Fibroblast of skin of right quadriceps (primary cell): ENCODE measurements at regions not wholly inside any gene's neighbourhood (a gene's known extent, or its start where the extent isn't known, plus 50 kb on each side); places are given as distances from the start of the nearest gene placed in this dataset.

ENCODE experiments used
- DNase-seq: peaks from one replicate; pipeline ENCODE4 v3.0.0-alpha.2; 2013

DNA sequence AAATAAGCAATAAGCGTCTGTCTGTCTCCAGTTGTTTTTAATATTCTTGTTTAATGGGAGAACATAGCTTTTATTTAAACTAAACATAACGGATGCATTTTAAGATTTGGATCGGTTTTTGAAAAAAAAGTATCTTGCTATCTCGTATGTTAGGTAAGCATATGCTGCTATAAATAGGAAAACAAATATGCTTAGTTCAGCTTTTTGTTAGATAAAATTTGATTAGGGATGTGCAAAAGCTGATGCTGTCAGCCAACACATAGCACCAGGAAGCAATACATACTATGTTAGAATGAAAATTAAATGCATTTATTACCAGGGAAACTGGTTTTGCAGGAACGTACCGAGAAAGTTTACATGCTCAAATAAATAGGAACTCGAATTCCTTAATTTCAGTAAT, 843.1 kb upstream of the WWC1 start:
- no peak for DNase-seq

DNA sequence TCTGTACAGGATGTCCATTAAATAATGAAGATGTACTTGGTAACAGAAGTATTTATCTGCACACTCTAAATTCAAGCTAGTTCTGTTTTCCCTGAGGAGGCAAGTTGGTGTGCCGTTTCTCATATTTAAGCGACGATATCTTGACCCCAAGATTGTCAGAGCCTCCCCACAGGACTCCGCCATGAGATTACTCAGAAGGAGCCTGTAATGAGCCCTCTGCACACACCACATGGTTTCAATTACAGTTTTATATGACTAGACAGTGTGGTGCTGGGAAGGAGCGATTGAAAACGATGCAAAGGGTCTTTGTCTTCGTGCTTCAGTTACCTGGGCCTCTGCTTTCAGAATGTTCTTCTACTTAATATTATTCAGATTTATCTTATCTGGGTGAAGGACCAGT, 840.4 kb upstream of the WWC1 start:
- peak; percentile 92 for DNase-seq

- DNase-seq: peak; percentile 85
These were observed 839.3 kb upstream of the WWC1 start for GRCh38 chr5:167452136-167452535.

DNA sequence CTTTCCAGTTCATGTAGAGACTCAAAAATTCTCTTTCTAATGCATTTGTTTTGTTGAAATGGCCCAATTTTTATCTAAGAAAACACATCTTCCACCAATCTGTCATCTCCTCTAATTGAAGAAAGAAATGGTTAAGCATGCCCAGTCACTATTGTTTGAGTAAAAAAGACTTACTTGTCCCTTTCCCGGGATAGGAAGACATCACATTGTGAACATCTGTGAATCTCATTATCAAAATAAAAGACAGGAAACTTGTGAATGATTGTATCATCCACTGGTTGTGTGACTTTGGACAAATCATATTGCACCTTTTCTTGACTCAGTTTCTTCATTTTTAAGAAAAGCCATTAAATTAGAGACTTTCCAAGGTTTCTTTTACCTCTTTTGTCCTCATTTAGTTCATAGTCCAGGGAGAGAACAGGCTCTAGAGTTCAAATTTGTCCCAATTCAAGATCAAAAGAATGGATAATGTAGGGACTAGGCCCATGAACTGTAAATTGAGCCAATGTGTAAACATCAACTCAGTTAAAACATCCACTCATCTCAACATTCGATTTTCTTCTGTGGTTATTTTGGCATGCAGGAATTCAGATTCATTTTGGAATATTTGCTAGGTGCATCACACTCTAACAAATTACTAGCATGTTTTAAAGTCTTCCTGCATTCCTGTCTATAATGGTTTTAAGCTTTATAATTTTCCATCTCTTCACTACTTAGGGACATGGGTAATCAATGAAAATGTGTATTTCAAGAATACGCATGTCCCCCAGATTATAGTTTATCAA, 838.0 kb upstream of the WWC1 start:
- peak; percentile 83 for DNase-seq

DNA sequence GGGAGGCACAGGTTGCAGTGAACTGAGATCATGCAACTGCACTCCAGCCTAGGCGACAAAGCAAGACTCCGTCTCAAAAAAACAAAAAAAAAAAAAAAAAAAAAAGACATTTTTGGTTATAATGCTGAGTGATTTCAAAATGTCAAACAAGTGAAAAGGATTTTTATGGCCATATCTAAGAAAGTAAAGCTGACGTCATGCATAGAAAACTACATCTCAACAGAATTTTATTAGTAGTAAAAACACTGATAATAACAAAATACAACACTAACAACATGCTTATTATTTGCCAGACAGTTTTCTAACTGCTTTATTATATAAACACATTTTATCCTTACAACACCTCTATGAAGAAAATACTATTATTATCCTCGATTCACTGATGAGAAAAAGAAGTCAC, 833.0 kb upstream of the WWC1 start:
- DNase-seq: no peak

- DNase-seq: peak; percentile 45
These were observed 830.9 kb upstream of the WWC1 start for GRCh38 chr5:167460449-167461020.

- DNase-seq: no peak
These were observed 827.5 kb upstream of the WWC1 start for GRCh38 chr5:167463939-167464338.

DNA sequence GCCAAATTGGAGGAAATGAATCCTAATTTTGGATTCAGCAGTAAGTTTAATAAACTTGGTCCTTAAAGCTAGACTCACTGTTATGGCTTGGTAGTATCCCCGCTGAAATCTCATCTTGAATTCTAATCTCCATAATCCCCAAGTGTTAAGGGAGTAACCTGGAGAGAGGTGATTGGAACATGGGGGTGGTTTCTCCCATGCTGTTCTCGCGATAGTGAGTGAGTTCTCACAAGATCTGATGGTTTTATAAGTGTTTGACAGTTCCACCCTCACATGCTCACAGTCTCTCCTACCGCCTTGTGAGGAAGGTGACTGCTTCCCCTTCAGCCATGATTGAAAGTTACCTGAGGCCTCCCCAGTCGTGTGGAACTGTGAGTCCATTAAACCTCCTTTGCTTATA, 824.5 kb upstream of the WWC1 start:
- no peak for DNase-seq

GRCh38 chr5:167472566-167473108, 818.8 kb upstream of the WWC1 start:
- DNase-seq: peak; percentile 10

DNA sequence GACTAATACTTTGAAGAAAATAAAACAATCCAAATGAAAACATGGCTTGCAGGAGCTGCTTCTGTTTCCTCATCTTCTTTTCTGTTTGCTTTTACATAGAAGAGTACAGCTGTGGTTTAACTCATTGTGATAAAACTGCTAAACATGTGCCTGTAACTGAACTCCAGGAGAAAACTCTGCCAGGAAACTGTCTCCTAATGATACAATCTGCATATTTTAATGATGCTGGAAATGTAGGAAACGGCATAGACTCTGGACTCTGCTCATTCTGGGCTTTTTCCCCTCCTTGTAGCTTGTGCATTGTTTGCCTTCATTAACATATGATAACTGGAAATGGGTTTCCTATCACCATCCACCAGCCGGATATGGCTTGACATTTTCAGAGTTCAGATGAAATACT, 813.3 kb upstream of the WWC1 start:
- peak; percentile 66 for DNase-seq

DNA sequence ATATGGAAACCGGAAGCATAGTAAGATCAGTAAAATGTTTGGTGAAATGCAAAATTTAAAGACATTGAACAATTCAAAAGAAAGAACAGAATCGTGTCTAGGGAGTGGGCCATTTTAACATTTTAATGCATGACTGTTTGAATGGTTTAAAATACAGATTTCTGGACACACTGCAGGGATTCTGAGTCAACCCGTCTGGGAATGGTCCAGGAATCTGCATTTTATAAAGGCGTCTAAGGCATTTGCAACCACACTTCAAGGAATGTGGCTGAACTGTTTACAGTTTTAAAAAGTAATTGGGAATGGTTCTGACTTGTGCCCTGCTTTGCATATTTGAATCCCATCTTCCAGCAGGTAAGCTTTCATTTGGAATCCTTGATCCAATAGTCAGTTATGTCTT, 811.7 kb upstream of the WWC1 start:
- peak; percentile 51 for DNase-seq

- no peak for DNase-seq
These were observed 810.1 kb upstream of the WWC1 start for GRCh38 chr5:167481345-167481744.

DNA sequence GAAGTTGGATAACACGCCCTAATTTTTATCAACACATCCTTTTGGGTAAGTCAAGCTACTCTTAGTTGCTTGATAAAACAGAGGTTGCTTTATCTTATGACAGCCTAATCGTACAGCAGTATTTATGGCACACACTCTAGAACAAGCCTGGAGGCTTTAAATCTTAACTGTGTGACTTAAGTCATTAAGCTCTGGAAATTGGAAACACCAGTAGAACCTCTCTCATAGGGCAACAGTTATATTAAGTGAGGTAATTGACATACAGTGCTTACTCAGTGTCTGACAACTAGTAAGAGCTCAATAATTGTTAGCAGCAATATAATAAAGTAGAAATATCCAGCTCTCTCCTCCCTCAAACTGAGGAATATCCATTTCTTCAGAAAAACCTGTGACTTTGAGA, 808.9 kb upstream of the WWC1 start:
- DNase-seq: no peak

- peak; percentile 62 for DNase-seq
These were observed 806.2 kb upstream of the WWC1 start for GRCh38 chr5:167485061-167485774.

DNA sequence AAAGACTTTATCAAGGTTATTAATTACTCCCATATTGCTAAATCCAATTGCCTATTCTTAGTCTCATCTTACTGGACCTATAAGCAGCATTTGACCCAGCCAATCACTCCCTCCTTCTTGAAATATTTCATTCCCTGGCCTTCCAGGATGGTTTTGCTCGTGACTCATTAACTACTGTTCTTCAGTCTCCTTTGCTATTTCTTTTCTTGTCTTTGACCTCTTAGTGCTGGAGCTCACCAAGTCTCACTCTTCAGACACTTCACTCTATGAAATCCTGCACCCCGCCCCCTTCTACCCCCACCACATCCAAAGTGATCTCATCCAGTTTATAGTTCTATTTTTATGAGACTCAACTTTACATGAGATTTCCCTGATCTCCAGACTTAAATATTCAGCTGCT, 803.1 kb upstream of the WWC1 start:
- DNase-seq: peak; percentile 73

- peak; percentile 53 for DNase-seq
These were observed 802.2 kb upstream of the WWC1 start for GRCh38 chr5:167489202-167489601.

DNA sequence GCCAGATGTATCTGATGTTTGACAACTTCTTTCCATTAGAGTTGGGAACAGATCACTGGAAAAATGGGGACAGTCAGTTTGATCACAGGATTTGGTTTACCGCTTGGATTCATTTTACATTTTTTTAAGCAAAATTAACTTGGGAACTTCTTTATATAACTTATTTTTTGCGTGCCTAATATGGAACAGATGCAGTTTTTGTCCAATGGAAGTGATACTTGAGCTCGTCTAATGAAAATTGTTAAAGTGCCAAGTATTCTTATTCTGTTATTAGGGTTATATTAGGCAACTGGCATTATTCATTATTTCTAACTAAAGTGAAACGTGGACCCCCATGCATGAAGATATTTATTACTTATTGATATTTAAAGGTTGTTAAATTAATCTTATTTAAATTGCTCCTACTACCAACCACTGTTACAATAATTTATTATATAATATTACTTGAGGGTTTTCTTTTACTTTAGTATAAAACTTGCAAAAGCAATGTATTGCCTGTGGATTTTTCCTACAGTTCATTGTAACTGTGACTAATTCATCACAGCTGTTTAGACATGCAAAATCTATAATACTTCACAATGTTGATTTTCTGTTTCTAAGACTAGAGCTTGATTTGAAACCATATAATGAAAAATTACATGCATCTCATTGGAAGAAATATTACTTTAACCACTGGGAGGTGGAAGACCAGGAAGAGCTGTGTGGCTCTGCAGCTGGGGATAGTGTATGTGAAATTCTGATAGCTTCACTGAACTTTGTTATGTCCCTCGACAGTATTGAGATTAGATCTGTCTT, 787.3 kb upstream of the WWC1 start:
- no peak for DNase-seq

- no peak for DNase-seq
These were observed 783.8 kb upstream of the WWC1 start for GRCh38 chr5:167507463-167508233.

DNA sequence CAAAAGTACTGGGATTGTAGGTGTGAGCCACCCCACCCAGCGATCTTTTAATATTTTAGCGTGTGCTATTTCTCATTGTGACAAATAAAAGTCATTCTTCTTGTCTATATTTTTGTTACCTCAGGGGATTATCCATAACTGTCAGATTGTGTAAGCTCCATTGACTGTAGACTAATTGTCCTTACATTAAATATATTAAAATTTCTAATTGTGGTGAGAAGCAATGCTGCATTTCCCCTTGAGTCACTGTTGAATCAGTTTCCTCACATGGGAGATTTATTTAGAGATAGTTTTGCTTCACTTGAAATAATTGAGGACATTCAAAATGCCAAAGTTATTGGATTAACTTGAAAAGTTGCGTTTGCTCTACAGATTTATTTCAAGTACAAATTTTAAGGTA, 782.4 kb upstream of the WWC1 start:
- no peak for DNase-seq

DNA sequence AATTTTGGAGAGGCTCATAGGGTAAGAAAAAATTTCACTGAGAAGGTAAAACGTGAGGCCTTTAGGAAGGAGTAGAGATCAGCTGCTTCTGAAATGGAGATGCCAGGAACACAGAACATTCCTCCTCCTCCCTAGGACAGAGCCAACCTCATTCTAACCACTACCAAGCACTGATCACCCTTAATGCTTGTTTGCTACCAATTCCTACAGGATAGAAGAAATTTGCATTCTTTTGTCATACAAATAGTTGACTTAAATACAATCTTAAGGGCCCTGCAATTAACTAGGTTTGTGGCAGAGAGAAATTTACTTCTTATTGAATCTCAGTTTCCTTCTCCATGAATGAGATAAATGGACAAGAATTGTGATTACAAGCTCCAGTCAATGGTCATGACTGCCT, 780.2 kb upstream of the WWC1 start:
- no peak for DNase-seq

DNA sequence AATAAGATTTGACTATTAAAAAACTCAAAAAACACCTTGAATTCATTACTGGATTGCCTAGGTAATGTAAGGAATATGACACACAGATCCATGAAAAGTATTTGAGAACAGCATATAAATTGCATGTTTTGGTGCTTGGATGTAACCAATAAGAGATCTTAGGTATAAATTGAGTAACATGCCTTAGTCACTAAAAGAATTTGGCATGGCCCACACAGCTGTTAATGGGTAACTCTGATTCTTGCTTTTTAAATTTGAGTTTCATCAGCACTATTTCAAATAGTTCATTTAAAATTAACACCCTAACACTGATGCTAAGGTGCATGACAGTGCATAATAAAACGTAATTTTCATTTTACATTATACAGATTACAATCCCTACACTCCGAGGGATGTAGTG, 779.3 kb upstream of the WWC1 start:
- no peak for DNase-seq

DNA sequence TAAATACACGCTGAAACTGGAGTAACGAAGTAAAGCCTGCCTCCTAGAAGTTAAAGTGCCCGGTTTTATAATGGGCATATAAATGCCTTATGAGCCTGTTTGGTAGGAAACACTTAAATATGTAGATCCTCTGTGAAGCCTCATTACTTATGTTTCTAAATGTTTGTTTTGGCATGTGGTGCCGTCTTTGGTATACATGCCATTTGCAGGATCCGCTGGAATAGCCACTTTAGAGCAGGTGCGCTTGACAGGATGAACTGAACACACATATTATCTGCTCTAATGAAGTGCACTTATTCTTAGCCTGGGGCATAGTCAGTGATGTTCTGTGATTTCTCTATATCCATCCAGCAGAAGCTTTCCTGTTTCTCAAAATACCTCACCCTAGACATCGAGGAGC, 778.1 kb upstream of the WWC1 start:
- no peak for DNase-seq
